EL (cell line): ENCODE measurements at regions not wholly inside any gene's neighbourhood (a gene's known extent, or its start where the extent isn't known, plus 50 kb on each side); places are given as distances from the start of the nearest gene placed in this dataset.

Source experiments
- DNase-seq: peaks from one replicate; pipeline ENCODE4 v3.0.0-alpha.2; 2016

GRCh38 chr1:72911656-72912055 is 629.3 kb upstream of the NEGR1 start:
- DNase-seq: no peak

GRCh38 chr1:72896256-72896655 is 613.9 kb upstream of the NEGR1 start:
- no peak for DNase-seq

- DNase-seq: peak; percentile 6
Measured at GRCh38 chr1:72892461-72892860, 610.1 kb upstream of the NEGR1 start.

- DNase-seq: no peak
Measured at GRCh38 chr1:72891976-72892375, 609.6 kb upstream of the NEGR1 start.

GRCh38 chr1:72885841-72886240 is 603.5 kb upstream of the NEGR1 start:
- no peak for DNase-seq

- no peak for DNase-seq
Measured at GRCh38 chr1:72885017-72885416, 602.7 kb upstream of the NEGR1 start.

- no peak for DNase-seq
Measured at GRCh38 chr1:72869873-72870272, 587.5 kb upstream of the NEGR1 start.

- no peak for DNase-seq
Measured at GRCh38 chr1:72869441-72869840, 587.1 kb upstream of the NEGR1 start.

- no peak for DNase-seq
Measured at GRCh38 chr1:72851597-72851996, 569.3 kb upstream of the NEGR1 start.

GRCh38 chr1:72848997-72849396 is 566.7 kb upstream of the NEGR1 start:
- DNase-seq: no peak

- DNase-seq: no peak
Measured at GRCh38 chr1:72847651-72848050, 565.3 kb upstream of the NEGR1 start.

- no peak for DNase-seq
Measured at GRCh38 chr1:72846476-72847278, 564.3 kb upstream of the NEGR1 start.

- DNase-seq: no peak
Measured at GRCh38 chr1:72845981-72846380, 563.6 kb upstream of the NEGR1 start.

- DNase-seq: peak; percentile 21
Measured at GRCh38 chr1:72845381-72845780, 563.0 kb upstream of the NEGR1 start.

GRCh38 chr1:72837781-72838180 is 555.4 kb upstream of the NEGR1 start:
- DNase-seq: no peak

GRCh38 chr1:72830606-72831390 is 548.5 kb upstream of the NEGR1 start:
- no peak for DNase-seq

GRCh38 chr1:72827278-72827677 is 544.9 kb upstream of the NEGR1 start:
- peak; percentile 54 for DNase-seq

GRCh38 chr1:72804541-72804940 is 522.2 kb upstream of the NEGR1 start:
- DNase-seq: no peak

GRCh38 chr1:72781038-72781437 is 498.7 kb upstream of the NEGR1 start:
- no peak for DNase-seq

GRCh38 chr1:72780212-72780611 is 497.9 kb upstream of the NEGR1 start:
- no peak for DNase-seq

- DNase-seq: peak; percentile 4
Measured at GRCh38 chr1:72777918-72778317, 495.6 kb upstream of the NEGR1 start.

GRCh38 chr1:72763481-72763880 is 481.1 kb upstream of the NEGR1 start:
- DNase-seq: no peak

- peak; percentile 6 for DNase-seq
Measured at GRCh38 chr1:72759486-72759885, 477.1 kb upstream of the NEGR1 start.

- no peak for DNase-seq
Measured at GRCh38 chr1:72757843-72758242, 475.5 kb upstream of the NEGR1 start.
